ENCODE measurements at regions not wholly inside any gene's neighbourhood (a gene's known extent, or its start where the extent isn't known, plus 50 kb on each side); places are given as distances from the start of the nearest gene placed in this dataset.

- Histone ChIP-seq H3K27me3 (ENCODE audit: control insufficient read depth, insufficient read depth) (no peaks in the 10 kb centered on the region), H3K4me3 (ENCODE audit: low read length) (no peak overlapping the region), H3K27ac (ENCODE audit: low read length) (no peak overlapping the region), H3K9me3 (ENCODE audit: control insufficient read depth, low read length) (no peaks in the 10 kb centered on the region), H3K4me1 (ENCODE audit: control insufficient read depth, insufficient read depth, low read length) (no peaks in the 10 kb centered on the region)
- DNase-seq, result no peak
- intact Hi-C loops (cut with DNase I), result no loop called here
- ATAC-seq, result no peak
- WGBS, result 93% methylated on average over 7 of the region's 7 CpGs
Observed at GRCh38 chr10:4733150-4733842, 92.7 kb upstream of the AKR1E2 start.

- no peak for ATAC-seq
- no peak for DNase-seq
- H3K9me3 ChIP-seq (ENCODE audit: control insufficient read depth, low read length), result no peaks in the 10 kb centered on the region
- H3K27ac ChIP-seq (ENCODE audit: low read length), result no peak overlapping the region
- H3K4me3 ChIP-seq (ENCODE audit: low read length), result no peak overlapping the region
- no peaks in the 10 kb centered on the region for H3K4me1 ChIP-seq (ENCODE audit: control insufficient read depth, insufficient read depth, low read length)
- WGBS, result 96% methylated on average over 3 of the region's 3 CpGs
- intact Hi-C loops (cut with DNase I), result no loop called here
- no peaks in the 10 kb centered on the region for H3K27me3 ChIP-seq (ENCODE audit: control insufficient read depth, insufficient read depth)
Observed at GRCh38 chr10:4730998-4731397, 95.0 kb upstream of the AKR1E2 start.

- 69% methylated on average over 4 of the region's 4 CpGs for WGBS
Observed at GRCh38 chr10:4725917-4726606, 99.9 kb upstream of the AKR1E2 start.

GRCh38 chr10:4723860-4724259 is 102.1 kb upstream of the AKR1E2 start:
- Histone ChIP-seq H3K27me3 (ENCODE audit: control insufficient read depth, insufficient read depth) (no peaks in the 10 kb centered on the region), H3K4me3 (ENCODE audit: low read length) (no peak overlapping the region), H3K4me1 (ENCODE audit: control insufficient read depth, insufficient read depth, low read length) (no peaks in the 10 kb centered on the region), H3K27ac (ENCODE audit: low read length) (no peak overlapping the region), H3K9me3 (ENCODE audit: control insufficient read depth, low read length) (no peaks in the 10 kb centered on the region)
- no peak for DNase-seq
- no peak for ATAC-seq
- intact Hi-C loops (cut with DNase I), result no loop called here

More at GRCh38 chr10:4725917-4726606, 99.9 kb upstream of the AKR1E2 start:
- H3K27me3 ChIP-seq (ENCODE audit: control insufficient read depth, insufficient read depth), result no peaks in the 10 kb centered on the region
- no peak for ATAC-seq
- H3K4me1 ChIP-seq (ENCODE audit: control insufficient read depth, insufficient read depth, low read length), result no peaks in the 10 kb centered on the region
- no peak overlapping the region for H3K27ac ChIP-seq (ENCODE audit: low read length)
- no peaks in the 10 kb centered on the region for H3K9me3 ChIP-seq (ENCODE audit: control insufficient read depth, low read length)
- DNase-seq, result no peak
- H3K4me3 ChIP-seq (ENCODE audit: low read length), result no peak overlapping the region
- intact Hi-C loops (cut with DNase I), result no loop called here

- Histone ChIP-seq H3K4me3 (ENCODE audit: low read length) (no peak overlapping the region), H3K27ac (ENCODE audit: low read length) (no peak overlapping the region), H3K4me1 (ENCODE audit: control insufficient read depth, insufficient read depth, low read length) (no peaks in the 10 kb centered on the region), H3K27me3 (ENCODE audit: control insufficient read depth, insufficient read depth) (no peaks in the 10 kb centered on the region), H3K9me3 (ENCODE audit: control insufficient read depth, low read length) (no peaks in the 10 kb centered on the region)
- ATAC-seq, result no peak
- 97% methylated on average over 3 of the region's 3 CpGs for WGBS
- DNase-seq, result no peak
- intact Hi-C loops (cut with DNase I), result no loop called here
Observed at GRCh38 chr10:4721999-4722753, 103.8 kb upstream of the AKR1E2 start.

- intact Hi-C loops (cut with DNase I), result no loop called here
- Histone ChIP-seq H3K9me3 (ENCODE audit: control insufficient read depth, low read length) (no peaks in the 10 kb centered on the region), H3K4me1 (ENCODE audit: control insufficient read depth, insufficient read depth, low read length) (no peaks in the 10 kb centered on the region), H3K27me3 (ENCODE audit: control insufficient read depth, insufficient read depth) (no peaks in the 10 kb centered on the region), H3K27ac (ENCODE audit: low read length) (no peak overlapping the region), H3K4me3 (ENCODE audit: low read length) (no peak overlapping the region)
- 0% methylated on average over 1 of the region's 1 CpG for WGBS
- ATAC-seq (no peak), DNase-seq (no peak)
Observed at GRCh38 chr10:4720463-4720862, 105.5 kb upstream of the AKR1E2 start.

GRCh38 chr10:4719671-4720070 is 106.3 kb upstream of the AKR1E2 start:
- Histone ChIP-seq H3K27me3 (ENCODE audit: control insufficient read depth, insufficient read depth) (no peaks in the 10 kb centered on the region), H3K4me1 (ENCODE audit: control insufficient read depth, insufficient read depth, low read length) (no peaks in the 10 kb centered on the region), H3K27ac (ENCODE audit: low read length) (no peak overlapping the region), H3K9me3 (ENCODE audit: control insufficient read depth, low read length) (no peaks in the 10 kb centered on the region), H3K4me3 (ENCODE audit: low read length) (no peak overlapping the region)
- DNase-seq (no peak), ATAC-seq (no peak)
- intact Hi-C loops (cut with DNase I), result no loop called here
- 92% methylated on average over 2 of the region's 2 CpGs for WGBS

- H3K9me3 ChIP-seq (ENCODE audit: control insufficient read depth, low read length), result no peaks in the 10 kb centered on the region
- no peak overlapping the region for H3K27ac ChIP-seq (ENCODE audit: low read length)
- intact Hi-C loops (cut with DNase I), result no loop called here
- H3K27me3 ChIP-seq (ENCODE audit: control insufficient read depth, insufficient read depth), result no peaks in the 10 kb centered on the region
- WGBS, result 69% methylated on average over 1 of the region's 1 CpG
- DNase-seq (no peak), ATAC-seq (no peak)
- no peak overlapping the region for H3K4me3 ChIP-seq (ENCODE audit: low read length)
- H3K4me1 ChIP-seq (ENCODE audit: control insufficient read depth, insufficient read depth, low read length), result no peaks in the 10 kb centered on the region
Observed at GRCh38 chr10:4719036-4719435, 107.0 kb upstream of the AKR1E2 start.

- H3K9me3 ChIP-seq (ENCODE audit: control insufficient read depth, low read length), result no peaks in the 10 kb centered on the region
- H3K4me1 ChIP-seq (ENCODE audit: control insufficient read depth, insufficient read depth, low read length), result no peaks in the 10 kb centered on the region
- DNase-seq, result no peak
- 88% methylated on average over 4 of the region's 4 CpGs for WGBS
- no peak for ATAC-seq
- H3K27ac ChIP-seq (ENCODE audit: low read length), result no peak overlapping the region
- no peak overlapping the region for H3K4me3 ChIP-seq (ENCODE audit: low read length)
- intact Hi-C loops (cut with DNase I), result no loop called here
- H3K27me3 ChIP-seq (ENCODE audit: control insufficient read depth, insufficient read depth), result no peaks in the 10 kb centered on the region
Observed at GRCh38 chr10:4718544-4718943, 107.5 kb upstream of the AKR1E2 start.

GRCh38 chr10:4717670-4718069 is 108.3 kb upstream of the AKR1E2 start:
- DNase-seq (no peak), ATAC-seq (no peak)
- Histone ChIP-seq H3K27me3 (ENCODE audit: control insufficient read depth, insufficient read depth) (no peaks in the 10 kb centered on the region), H3K27ac (ENCODE audit: low read length) (no peak overlapping the region), H3K4me1 (ENCODE audit: control insufficient read depth, insufficient read depth, low read length) (no peaks in the 10 kb centered on the region), H3K4me3 (ENCODE audit: low read length) (no peak overlapping the region), H3K9me3 (ENCODE audit: control insufficient read depth, low read length) (no peaks in the 10 kb centered on the region)
- intact Hi-C loops (cut with DNase I), result no loop called here
- 82% methylated on average over 1 of the region's 1 CpG for WGBS

- no peaks in the 10 kb centered on the region for H3K9me3 ChIP-seq (ENCODE audit: control insufficient read depth, low read length)
- no peak overlapping the region for H3K4me3 ChIP-seq (ENCODE audit: low read length)
- H3K27ac ChIP-seq (ENCODE audit: low read length), result no peak overlapping the region
- no peaks in the 10 kb centered on the region for H3K4me1 ChIP-seq (ENCODE audit: control insufficient read depth, insufficient read depth, low read length)
- ATAC-seq (no peak), DNase-seq (no peak)
- H3K27me3 ChIP-seq (ENCODE audit: control insufficient read depth, insufficient read depth), result no peaks in the 10 kb centered on the region
- WGBS, result 29% methylated on average over 3 of the region's 3 CpGs
- intact Hi-C loops (cut with DNase I), result no loop called here
Observed at GRCh38 chr10:4710858-4711257, 115.1 kb upstream of the AKR1E2 start.
